Right lobe of liver (tissue), 6 donors: ENCODE measurements at regions not wholly inside any gene's neighbourhood (a gene's known extent, or its start where the extent isn't known, plus 50 kb on each side); places are given as distances from the start of the nearest gene placed in this dataset.

Experiments used
- ATAC-seq, 4 donors: fragments of 200-7000 bp; cut with Tn5 transposase; one replicate each; pipeline ENCODE4 v1.9.1; 2020; ENCODE audit warnings: mild to moderate bottlenecking in 4 of 4, moderate library complexity in 4 of 4
- DNase-seq, 3 donors: peaks; one replicate each; pipeline ENCODE4 v3.0.0-alpha.2; 2020
- H3K27ac ChIP-seq, 3 donors: fragments of 200-600 bp; one replicate each; pipeline ENCODE4 v1.8.0; 2022
- H3K27me3 ChIP-seq, 2 donors: fragments of 200-600 bp; one replicate each; pipeline ENCODE4 v1.8.0; 2022
- H3K36me3 ChIP-seq, 4 donors: fragments of 200-600 bp; sonication (generic) in 1 of 4; one replicate each; pipeline versions ENCODE4 v1.5.1 to v1.8.0; 2017 to 2022; ENCODE audit warnings: control low read depth in 1 of 4
- H3K4me1 ChIP-seq, 4 donors: fragments of 200-600 bp; sonication (generic) in 1 of 4; one replicate each; pipeline versions ENCODE4 v1.5.1 to v1.8.0; 2017 to 2022; ENCODE audit warnings: control low read depth in 1 of 4
- H3K4me3 ChIP-seq, 3 donors: fragments of 200-600 bp; one replicate each; pipeline ENCODE4 v1.8.0; 2022
- H3K9me3 ChIP-seq, 4 donors: fragments of 200-600 bp; sonication (generic) in 1 of 4; one replicate each; pipeline versions ENCODE4 v1.5.1 to v1.8.0; 2017 to 2022; ENCODE audit warnings: control low read depth in 1 of 4
- CTCF ChIP-seq, 4 donors: fragments of 200-600 bp in 3 of 4; fragments of 450-650 bp in 1 of 4; IDR thresholded peaks; one replicate each; pipeline versions ENCODE4 v1.5.1 to v1.8.0; 2016 to 2022; ENCODE audit warnings: antibody characterized with exemption in 4 of 4, mild to moderate bottlenecking in 2 of 4
- POLR2A ChIP-seq: fragments of 450-650 bp; IDR thresholded peaks from one replicate; pipeline ENCODE4 v1.6.1; 2017; ENCODE audit warnings: antibody characterized with exemption, mild to moderate bottlenecking
- WGBS: methylation state at CpG from one replicate; pipeline ENCODE4 v1.1.6; 2018; ENCODE audit warnings: low coverage, low lambda C conversion rate; ENCODE audit not compliant: insufficient coverage; ENCODE audit errors: missing lambda C conversion rate; 5-methylcytosine and 5-hydroxymethylcytosine counted together
- intact Hi-C, 2 donors: fragments of 100-400 bp; cut with DNase I; formaldehyde crosslinking; loops; one replicate each; pipeline versions ENCODE4 v1.11.2 to v1.14.1; 2022
- donor health status: DM: no; HTN: yes; CAD: no.
- donor health status: DM: no; HTN: no; CAD: no.
- donor health status: DM: no; HTN: no; CAD: no.
- donor health status: DM: no; HTN: yes; CAD: no.
- donor health status: DM: no; HTN: yes; CAD: no.

DNA sequence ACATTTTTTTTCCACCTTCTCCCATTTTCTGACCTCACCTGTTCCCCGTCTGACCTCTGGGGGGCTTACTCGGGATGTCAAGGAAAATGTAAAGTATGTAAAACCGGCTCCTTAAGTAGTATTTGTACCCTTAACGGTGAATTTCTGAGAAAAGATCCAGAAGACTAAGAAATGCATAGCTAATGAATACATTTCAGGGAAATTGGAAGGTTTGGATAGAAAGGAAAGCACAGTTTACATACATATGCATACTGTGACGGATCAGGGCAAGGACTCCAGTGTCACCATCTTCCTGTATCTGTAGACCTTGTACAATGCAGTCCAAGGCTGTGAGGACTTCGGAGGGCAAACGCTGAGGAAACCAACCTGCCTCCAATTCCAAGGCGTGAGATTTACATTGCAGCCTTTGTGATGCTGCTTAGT, 2185.9 kb upstream of the TENM3 start:
- Histone ChIP-seq H3K4me1 (peaks cover 0 to 15% (median 0%) of the 10 kb centered on the region in 4 donors), H3K27me3 (peaks cover 7 to 10% of the 10 kb centered on the region in 2 donors), H3K36me3 (no peaks in the 10 kb centered on the region), H3K9me3 (no peaks in the 10 kb centered on the region), H3K27ac (no peak overlapping the region), H3K4me3 (no peak overlapping the region)
- intact Hi-C loops: no loop called here
- DNase-seq (no peak), ATAC-seq (no peak)
- WGBS: 1% methylated on average over 8 of the region's 8 CpGs
- TF ChIP-seq POLR2A: no peak

DNA sequence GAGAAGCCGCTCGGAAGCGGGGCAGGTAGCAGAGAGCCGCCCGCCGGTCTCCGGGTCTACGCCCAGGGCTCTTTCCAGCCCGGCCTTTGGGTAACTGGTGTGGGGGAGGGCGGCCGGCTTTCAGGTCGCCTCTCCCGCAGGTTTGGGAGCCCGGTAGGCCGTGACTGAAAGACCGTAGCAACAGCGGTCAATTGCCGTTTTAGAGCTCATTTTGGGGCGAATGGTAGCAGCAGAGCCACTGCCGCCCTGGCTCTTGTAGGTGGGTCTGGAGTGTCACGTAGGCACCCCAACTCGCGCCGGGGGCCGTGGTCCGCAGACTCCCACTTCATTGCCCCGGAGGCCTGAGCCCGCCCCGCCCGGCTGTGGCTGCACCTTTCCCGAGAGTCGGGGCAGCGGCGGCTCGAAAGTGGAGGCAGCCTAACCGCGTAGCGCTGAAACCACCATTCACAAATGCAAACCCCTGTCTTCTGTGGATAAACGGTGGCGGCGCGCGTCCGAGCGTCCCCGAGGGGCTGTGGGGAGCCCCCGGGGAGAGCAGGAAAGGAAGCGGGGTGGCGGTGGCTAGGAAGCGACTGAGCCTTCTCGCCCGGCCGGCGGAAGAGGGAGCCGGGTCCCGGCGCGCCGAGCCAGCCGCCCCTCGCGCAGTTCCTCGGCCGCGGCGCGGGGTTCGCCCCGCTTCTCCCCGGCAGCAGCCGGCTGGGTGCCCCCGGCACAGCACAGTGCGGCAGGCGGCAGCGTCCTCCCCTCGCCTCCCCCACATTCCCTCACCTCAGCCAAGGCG, 2185.1 kb upstream of the TENM3 start:
- Histone ChIP-seq H3K27me3 (peaks cover 7 to 10% of the 10 kb centered on the region in 2 donors), H3K27ac (no peak overlapping the region)

GRCh38 chr4:180058691-180059215, 2184.4 kb upstream of the TENM3 start:
- H3K27me3 ChIP-seq: peaks cover 7 to 10% of the 10 kb centered on the region in 2 donors
- H3K9me3 ChIP-seq: no peaks in the 10 kb centered on the region
- TF ChIP-seq POLR2A: no peak
- TF ChIP-seq CTCF (IDR thresholded peaks at IDR 0.05): no peak
- WGBS: under 1% methylated on average over 36 of the region's 72 CpGs
- H3K4me3 ChIP-seq: peak overlapping the region in 2 of 3 donors; percentile 25 to 51
- intact Hi-C loops: no loop called here
- peak; percentile 59 to 87 (median 67) for ATAC-seq
- no peaks in the 10 kb centered on the region for H3K36me3 ChIP-seq
- DNase-seq: peak; percentile 22 to 60 (median 43)
- H3K4me1 ChIP-seq: peaks cover 0 to 15% (median 0%) of the 10 kb centered on the region in 4 donors
- no peak overlapping the region for H3K27ac ChIP-seq

More for the DNA sequence above, 2185.1 kb upstream of the TENM3 start:
- ATAC-seq (peak; percentile 41 to 61 (median 52)), DNase-seq (peak; percentile 33 to 57 (median 39))
- peaks cover 0 to 15% (median 0%) of the 10 kb centered on the region in 4 donors for H3K4me1 ChIP-seq
- no peaks in the 10 kb centered on the region for H3K9me3 ChIP-seq
- H3K36me3 ChIP-seq: no peaks in the 10 kb centered on the region
- intact Hi-C loops: no loop called here
- peak overlapping the region; percentile 7 to 51 (median 28) for H3K4me3 ChIP-seq
- no peak for TF ChIP-seq POLR2A
- WGBS: 1% methylated on average over 11 of the region's 77 CpGs

DNA sequence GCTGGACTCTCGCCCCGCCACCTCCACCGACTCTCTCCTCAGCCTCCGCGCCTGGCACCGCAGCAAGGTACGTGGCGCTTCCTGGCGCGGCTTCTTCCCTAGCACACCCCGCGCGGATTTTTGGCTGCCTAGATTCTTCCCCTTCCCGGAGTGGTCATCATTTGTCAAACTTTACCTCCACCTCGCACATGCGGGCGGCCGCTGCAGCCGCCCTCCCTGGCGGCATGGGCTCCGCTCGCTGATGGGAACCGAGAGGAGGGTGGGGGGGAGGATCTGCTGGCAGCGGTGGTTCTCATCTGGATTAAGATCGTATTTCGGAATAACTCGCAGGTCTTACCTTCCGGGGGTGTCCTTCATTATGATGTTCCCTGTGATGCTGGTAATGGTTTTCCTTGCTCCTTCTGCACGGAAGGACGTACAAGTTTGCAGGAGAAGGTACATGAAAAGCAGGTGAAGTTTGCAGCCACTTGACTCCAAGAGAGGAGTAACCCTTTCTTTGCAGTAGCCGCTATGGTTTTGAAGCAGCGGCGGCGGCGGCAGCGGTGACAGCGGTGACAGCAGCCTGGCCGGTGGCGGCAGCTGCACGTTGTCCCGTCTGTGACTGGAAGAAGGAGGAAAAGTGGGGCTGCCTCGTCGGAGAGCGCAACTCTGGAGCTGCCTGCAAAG, 2183.9 kb upstream of the TENM3 start:
- intact Hi-C loops: no loop called here
- TF ChIP-seq POLR2A (no peak), CTCF (IDR thresholded peaks at IDR 0.05) (no peak)
- ATAC-seq (no peak), DNase-seq (no peak)
- 3% methylated on average over 30 of the region's 44 CpGs for WGBS
- Histone ChIP-seq H3K27ac (no peak overlapping the region), H3K36me3 (no peaks in the 10 kb centered on the region), H3K9me3 (no peaks in the 10 kb centered on the region), H3K4me1 (peaks cover 0 to 15% (median 0%) of the 10 kb centered on the region in 4 donors), H3K27me3 (peaks cover 7 to 10% of the 10 kb centered on the region in 2 donors), H3K4me3 (peak overlapping the region in 1 of 3 donors; percentile 51)

GRCh38 chr4:180060159-180060889, 2182.9 kb upstream of the TENM3 start:
- Histone ChIP-seq H3K27me3 (peaks cover 7 to 10% of the 10 kb centered on the region in 2 donors), H3K9me3 (no peaks in the 10 kb centered on the region), H3K4me3 (no peak overlapping the region), H3K36me3 (no peaks in the 10 kb centered on the region), H3K4me1 (peaks cover 0 to 15% (median 0%) of the 10 kb centered on the region in 4 donors), H3K27ac (no peak overlapping the region)
- intact Hi-C loops: no loop called here
- DNase-seq: no peak
- no peak for TF ChIP-seq POLR2A
- no peak for TF ChIP-seq CTCF (IDR thresholded peaks at IDR 0.05)
- ATAC-seq: no peak
- WGBS: 10% methylated on average over 6 of the region's 6 CpGs
